GM12878 (cell line): ENCODE measurements at regions not wholly inside any gene's neighbourhood (a gene's known extent, or its start where the extent isn't known, plus 50 kb on each side); places are given as distances from the start of the nearest gene placed in this dataset.

Experiments
- ATAC-seq: fragments of 200-7000 bp; cut with Tn5 transposase; 3 replicates; pipeline ENCODE4 v1.9.1; 2020; ENCODE audit warnings: mild to moderate bottlenecking, moderate library complexity
- BruUV-seq: library from RNA; stranded (reverse); fragments of 400-500 nt; replicated peaks from 2 replicates; lab custom pipeline; 2021; lab: Mats Ljungman, UMichigan
- CTCF ChIA-PET: fragments of 300-600 bp; sonication (Branson Sonifier 250); formaldehyde crosslinking; extraction: SDS; loops from one replicate; lab custom pipeline; 2021; ENCODE audit warnings: inconsistent platforms; lab: Yijun Ruan, JAX
- POLR2A ChIA-PET: fragments of 350-600 bp; formaldehyde crosslinking; extraction: SDS; loops from one replicate; lab custom pipeline; 2021; ENCODE audit warnings: inconsistent platforms; lab: Charles Lee
- RAD21 ChIA-PET: fragments of 300-600 bp; sonication (Branson Sonifier 250); formaldehyde crosslinking; loops from one replicate; lab custom pipeline; 2023; ENCODE audit warnings: antibody characterized with exemption; ENCODE audit not compliant: unreplicated experiment; lab: Charles Lee
- SMC1A ChIA-PET: fragments of 300-600 bp; sonication (Branson Sonifier 250); formaldehyde crosslinking; loops from one replicate; lab custom pipeline; 2023; ENCODE audit not compliant: unreplicated experiment, uncharacterized antibody; lab: Charles Lee
- DNase-seq: peaks from one replicate; pipeline ENCODE4 v3.0.0-alpha.2; 2011; ENCODE audit warnings: low read depth, low spot score
- FAIRE-seq: peaks from 3 replicates; lab custom pipeline; 2011; peaks lifted over from hg19 to GRCh38; lab: Jason Lieb, UNC
- H2AFZ ChIP-seq: 2 replicates; pipeline ENCODE4 v1.6.0; 2011; ENCODE audit warnings: low read depth, low read length, control low read depth; ENCODE audit not compliant: control insufficient read depth
- H3K27ac ChIP-seq: 2 replicates; pipeline ENCODE4 v1.5.1; 2011; ENCODE audit warnings: control low read depth; ENCODE audit not compliant: control insufficient read depth, insufficient read depth
- H3K27me3 ChIP-seq, 2 experiments: replicated peaks in 1 of 2; 2 replicates each; pipeline versions ENCODE4 v1.6.0 to v1.6.1; 2011; ENCODE audit warnings: low read length in 1 of 2; ENCODE audit not compliant: control insufficient read depth in 2 of 2, insufficient read depth in 2 of 2
- H3K36me3 ChIP-seq, 2 experiments: 2 replicates each; pipeline ENCODE4 v1.5.1; 2011; ENCODE audit warnings: low read length in 1 of 2; ENCODE audit not compliant: control insufficient read depth in 2 of 2, insufficient read depth in 2 of 2
- H3K4me1 ChIP-seq: 2 replicates; pipeline ENCODE4 v1.6.1; 2011; ENCODE audit warnings: mild to moderate bottlenecking, low read length, moderate library complexity, mixed read lengths; ENCODE audit not compliant: control insufficient read depth, insufficient read depth
- H3K4me2 ChIP-seq: 2 replicates; pipeline ENCODE4 v1.6.0; 2011; ENCODE audit warnings: control low read depth; ENCODE audit not compliant: control insufficient read depth, insufficient read depth
- H3K4me3 ChIP-seq: fragments of 200-600 bp; sonication (generic); 2 replicates; pipeline ENCODE4 v1.5.1; 2016
- H3K79me2 ChIP-seq: 2 replicates; pipeline ENCODE4 v1.6.0; 2011; ENCODE audit warnings: low read length; ENCODE audit not compliant: control insufficient read depth, insufficient read depth
- H3K9ac ChIP-seq: 2 replicates; pipeline ENCODE4 v1.8.0; 2011; ENCODE audit warnings: low read length, control low read depth, mixed read lengths; ENCODE audit not compliant: control insufficient read depth, insufficient read depth
- H3K9me3 ChIP-seq: replicated peaks from 3 replicates; pipeline ENCODE4 v1.5.1; 2011; ENCODE audit warnings: mild to moderate bottlenecking, low read length; ENCODE audit not compliant: control insufficient read depth, insufficient read depth
- H4K20me1 ChIP-seq: 2 replicates; pipeline ENCODE4 v1.6.0; 2011; ENCODE audit not compliant: control insufficient read depth, insufficient read depth
- ATF3 ChIP-seq: IDR thresholded peaks from 2 replicates; pipeline ENCODE4 v1.6.1; 2011; ENCODE audit warnings: low read depth, mild to moderate bottlenecking, low read length, moderate library complexity, borderline replicate concordance; ENCODE audit errors: extremely low read depth
- BCL11A ChIP-seq: IDR thresholded peaks from 2 replicates; pipeline ENCODE4 v1.6.1; 2011; ENCODE audit warnings: low read depth, low read length
- BRCA1 ChIP-seq: IDR thresholded peaks from 2 replicates; pipeline ENCODE4 v1.6.1; 2011; ENCODE audit warnings: low read depth, low read length, improper control_type of control experiment
- GATAD2B ChIP-seq: fragments of 450-650 bp; conservative IDR thresholded peaks from 2 replicates; pipeline ENCODE4 v1.6.1; 2017; ENCODE audit warnings: low read depth, mild to moderate bottlenecking, moderate library complexity
- HDAC2 ChIP-seq: fragments of 200-600 bp; sonication (generic); IDR thresholded peaks from 2 replicates; pipeline ENCODE4 v1.6.1; 2017
- JUND ChIP-seq: IDR thresholded peaks from 2 replicates; pipeline ENCODE4 v1.6.1; 2012; ENCODE audit warnings: low read depth, mild to moderate bottlenecking, low read length, improper control_type of control experiment, moderate library complexity
- MXI1 ChIP-seq: fragments of 150-350 bp; IDR thresholded peaks from 2 replicates; pipeline ENCODE4 v1.6.1; 2011; ENCODE audit warnings: low read depth, mild to moderate bottlenecking, inconsistent platforms, low read length, improper control_type of control experiment
- NFYA ChIP-seq: IDR thresholded peaks from 2 replicates; pipeline ENCODE4 v1.6.1; 2011; ENCODE audit warnings: low read depth, mild to moderate bottlenecking, low read length, improper control_type of control experiment, borderline replicate concordance
- PAX5 ChIP-seq: IDR thresholded peaks from 2 replicates; pipeline ENCODE4 v1.6.1; 2011; ENCODE audit warnings: low read depth, low read length, borderline replicate concordance
- PAX8 ChIP-seq: fragments of 450-650 bp; IDR thresholded peaks from 2 replicates; pipeline ENCODE4 v1.6.1; 2017; ENCODE audit warnings: mild to moderate bottlenecking, moderate library complexity
- PML ChIP-seq: IDR thresholded peaks from 2 replicates; pipeline ENCODE4 v1.6.1; 2012; ENCODE audit warnings: low read length, inconsistent platforms
- RUNX3 ChIP-seq: IDR thresholded peaks from 2 replicates; pipeline ENCODE4 v1.6.1; 2012; ENCODE audit warnings: low read length, inconsistent platforms
- SMAD5 ChIP-seq: IDR thresholded peaks from 2 replicates; pipeline ENCODE4 v1.6.1; 2016; ENCODE audit warnings: antibody characterized with exemption, low read depth
- SMARCA5 ChIP-seq: fragments of 450-650 bp; IDR thresholded peaks from 2 replicates; pipeline ENCODE4 v1.6.1; 2017; ENCODE audit warnings: mild to moderate bottlenecking
- TBL1XR1 ChIP-seq: IDR thresholded peaks from 2 replicates; pipeline ENCODE4 v1.6.1; 2012; ENCODE audit warnings: low read depth, low read length, improper control_type of control experiment
- YBX1 ChIP-seq: fragments of 450-650 bp; IDR thresholded peaks from 2 replicates; pipeline ENCODE4 v1.6.1; 2016; ENCODE audit warnings: antibody characterized with exemption
- ZNF274 ChIP-seq: IDR thresholded peaks from one replicate; pipeline ENCODE4 v1.8.0; 2011; ENCODE audit not compliant: insufficient read length, insufficient read depth
- ZNF384 ChIP-seq: IDR thresholded peaks from 2 replicates; pipeline ENCODE4 v1.6.1; 2012; ENCODE audit warnings: low read depth, mild to moderate bottlenecking, low read length, improper control_type of control experiment, borderline replicate concordance
- WGBS: methylation state at CpG from one replicate; pipeline ENCODE4 v1.1.6; 2016; ENCODE audit warnings: low lambda C conversion rate; ENCODE audit not compliant: insufficient replicate concordance, insufficient coverage; ENCODE audit errors: missing lambda C conversion rate; 5-methylcytosine and 5-hydroxymethylcytosine counted together
- in situ Hi-C: fragments of 300-500 bp; cut with MboI; formaldehyde crosslinking; loops from 9 replicates; pipeline ENCODE4 v1.14.3; 2018; ENCODE audit warnings: mixed read lengths
- intact Hi-C: fragments of 100-400 bp; cut with micrococcal nuclease; formaldehyde crosslinking; loops from one replicate; pipeline ENCODE4 v1.14.2; 2022; ENCODE audit not compliant: unreplicated experiment
- TF ChIP-seq, protein P1 (sequence below): IDR thresholded peaks from 2 replicates; pipeline ENCODE4 v1.6.1; 2012; ENCODE audit warnings: low read depth, low read length, improper control_type of control experiment
- TF ChIP-seq, protein P2 (sequence below): fragments of 150-350 bp; IDR thresholded peaks from 2 replicates; pipeline ENCODE4 v1.6.1; 2014; ENCODE audit warnings: mild to moderate bottlenecking, low read depth, low read length

DNA sequence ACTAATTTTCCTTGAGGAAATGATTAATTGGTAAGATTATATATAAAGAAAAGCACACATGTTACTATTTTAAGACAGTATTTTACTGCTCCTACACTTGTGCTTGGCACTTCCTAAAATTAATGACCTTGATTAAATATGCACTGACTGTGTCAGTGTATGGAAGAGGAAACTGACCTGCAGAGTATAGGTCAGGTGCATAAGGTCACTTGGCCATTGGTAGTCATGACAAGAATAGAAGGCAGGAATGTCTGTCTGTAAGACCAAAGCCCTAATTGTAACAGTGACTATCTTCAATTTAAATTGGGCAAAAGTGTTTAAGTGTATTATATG, 128.0 kb upstream of the KCNK2 start:
- POLR2A ChIA-PET = no interaction called here
- H3K4me3 ChIP-seq = no peak overlapping the region
- no peak for TF ChIP-seq PML
- TF ChIP-seq, protein P1, sequence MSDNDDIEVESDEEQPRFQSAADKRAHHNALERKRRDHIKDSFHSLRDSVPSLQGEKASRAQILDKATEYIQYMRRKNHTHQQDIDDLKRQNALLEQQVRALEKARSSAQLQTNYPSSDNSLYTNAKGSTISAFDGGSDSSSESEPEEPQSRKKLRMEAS = no peak
- no peak for TF ChIP-seq HDAC2
- no peak for TF ChIP-seq ZNF384
- no peak for TF ChIP-seq PAX5
- TF ChIP-seq SMARCA5 = no peak
- no peak for TF ChIP-seq YBX1
- TF ChIP-seq, all 136 proteins: peak for 0
- no TSS peak for BruUV-seq
- SMC1A ChIA-PET = no interaction called here
- FAIRE-seq (no peak), ATAC-seq (no peak), DNase-seq (no peak)
- Histone ChIP-seq H2AFZ (no peak overlapping the region), H3K27ac (no peak overlapping the region), H3K9me3 (no peaks in the 10 kb centered on the region), H3K79me2 (no peaks in the 10 kb centered on the region), H3K36me3 (no peaks in the 10 kb centered on the region), H3K9ac (no peak overlapping the region), H3K4me2 (no peak overlapping the region), H3K27me3 (no peaks in the 10 kb centered on the region; a peak in 1 of 4 replicates), H4K20me1 (no peaks in the 10 kb centered on the region), H3K4me1 (no peaks in the 10 kb centered on the region)
- RAD21 ChIA-PET = no interaction called here
- intact Hi-C loops (no loop called here), in situ Hi-C loops (no loop called here)
- CTCF ChIA-PET = no interaction called here

DNA sequence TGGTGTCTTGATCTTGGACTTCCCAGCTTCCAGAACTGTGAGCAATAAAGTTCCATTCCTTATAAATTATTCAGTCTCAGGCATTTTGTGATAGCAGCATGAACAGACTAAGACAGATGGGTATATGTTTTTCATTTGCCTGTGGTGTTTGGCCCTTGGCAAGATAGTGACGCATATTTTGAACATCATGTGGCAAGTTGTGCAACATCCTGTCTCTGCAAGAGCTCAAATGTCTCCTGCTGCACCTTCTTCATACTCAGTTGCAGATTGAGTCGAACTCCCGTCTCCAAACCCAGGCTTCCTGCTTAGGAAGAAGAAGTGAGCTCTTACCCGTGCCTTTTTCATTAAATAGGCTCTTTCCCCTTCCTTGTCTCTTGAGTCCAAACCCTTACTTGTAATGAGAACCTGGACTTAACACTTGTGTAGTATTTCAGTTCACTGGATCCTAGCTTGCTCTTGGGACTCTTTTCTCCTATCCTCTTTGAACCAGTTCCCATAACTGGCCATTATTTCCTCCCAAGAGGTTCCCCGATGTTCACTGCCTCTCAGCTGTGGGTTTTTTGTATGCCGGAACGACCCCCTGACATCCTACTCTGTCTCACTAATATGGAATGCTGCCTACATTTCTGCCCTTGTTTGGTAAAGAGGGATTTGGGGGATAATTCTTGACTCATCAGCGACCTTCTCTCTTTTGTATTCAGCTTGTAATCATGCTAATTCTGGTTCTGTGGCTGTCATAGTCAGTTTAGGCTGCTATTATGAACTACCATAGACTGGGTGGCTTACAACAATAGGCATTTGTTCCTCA, 125.0 kb upstream of the KCNK2 start:
- no TSS peak for BruUV-seq
- Histone ChIP-seq H3K4me3 (no peak overlapping the region), H3K27ac (no peak overlapping the region), H3K27me3 (no peaks in the 10 kb centered on the region; a peak in 1 of 4 replicates), H3K4me1 (no peaks in the 10 kb centered on the region), H2AFZ (no peak overlapping the region), H3K4me2 (no peak overlapping the region), H3K36me3 (no peaks in the 10 kb centered on the region), H3K79me2 (no peaks in the 10 kb centered on the region), H3K9me3 (no peaks in the 10 kb centered on the region), H4K20me1 (no peaks in the 10 kb centered on the region), H3K9ac (no peak overlapping the region)
- ATAC-seq (no peak), FAIRE-seq (no peak), DNase-seq (no peak)
- ChIA-PET POLR2A (no interaction called here), SMC1A (interaction anchor here (0.6 to 1.5 kb wide), 2 partner anchors 17 to 22 kb away, joined by 3 read pairs; no protein-coding TSS in a partner anchor), CTCF (interaction anchor here (0.6 kb wide), 1 partner anchor 916 kb away, joined by 4 read pairs; no protein-coding TSS in a partner anchor), RAD21 (no interaction called here)
- in situ Hi-C loops (no loop called here), intact Hi-C loops (no loop called here)
- 24% methylated on average over 8 of the region's 8 CpGs for WGBS
- no peak for TF ChIP-seq PAX8
- no peak for TF ChIP-seq GATAD2B
- no peak for TF ChIP-seq ZNF274
- TF ChIP-seq ATF3 = no peak
- TF ChIP-seq BRCA1 = no peak
- TF ChIP-seq SMAD5 = no peak
- TF ChIP-seq MXI1 = no peak
- no peak for TF ChIP-seq BCL11A
- TF ChIP-seq JUND = no peak
- TF ChIP-seq, protein P2, sequence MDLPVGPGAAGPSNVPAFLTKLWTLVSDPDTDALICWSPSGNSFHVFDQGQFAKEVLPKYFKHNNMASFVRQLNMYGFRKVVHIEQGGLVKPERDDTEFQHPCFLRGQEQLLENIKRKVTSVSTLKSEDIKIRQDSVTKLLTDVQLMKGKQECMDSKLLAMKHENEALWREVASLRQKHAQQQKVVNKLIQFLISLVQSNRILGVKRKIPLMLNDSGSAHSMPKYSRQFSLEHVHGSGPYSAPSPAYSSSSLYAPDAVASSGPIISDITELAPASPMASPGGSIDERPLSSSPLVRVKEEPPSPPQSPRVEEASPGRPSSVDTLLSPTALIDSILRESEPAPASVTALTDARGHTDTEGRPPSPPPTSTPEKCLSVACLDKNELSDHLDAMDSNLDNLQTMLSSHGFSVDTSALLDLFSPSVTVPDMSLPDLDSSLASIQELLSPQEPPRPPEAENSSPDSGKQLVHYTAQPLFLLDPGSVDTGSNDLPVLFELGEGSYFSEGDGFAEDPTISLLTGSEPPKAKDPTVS = no peak
- no peak for TF ChIP-seq TBL1XR1
- no peak for TF ChIP-seq RUNX3
- no peak for TF ChIP-seq NFYA
